GM12891 (cell line): ENCODE measurements at regions not wholly inside any gene's neighbourhood (a gene's known extent, or its start where the extent isn't known, plus 50 kb on each side); places are given as distances from the start of the nearest gene placed in this dataset.
A peak's percentile ranks its signal among the peaks of the same experiment; 100 is the strongest.
"Not testable (repeated sequence)": the region's sequence is repeated elsewhere in the genome, so short reads cannot be mapped to it uniquely, and the experiment has no call there.

Experiments used
- DNase-seq: peaks from one replicate; pipeline ENCODE4 v3.0.0; 2011; ENCODE audit warnings: low spot score; ENCODE audit not compliant: insufficient read length
- FAIRE-seq: peaks from 2 replicates; lab custom pipeline; 2011; peaks lifted over from hg19 to GRCh38; lab: Jason Lieb, UNC
- PAX5 ChIP-seq: IDR thresholded peaks from 2 replicates; pipeline ENCODE4 v1.6.1; 2011; ENCODE audit warnings: low read length, moderate library complexity, mild to moderate bottlenecking; ENCODE audit not compliant: insufficient read depth, severe bottlenecking
- POLR2A ChIP-seq: IDR thresholded peaks from 2 replicates; pipeline ENCODE4 v1.6.1; 2011; ENCODE audit warnings: low read depth, low read length, control low read depth
- POLR2AphosphoS5 ChIP-seq: IDR thresholded peaks from 2 replicates; pipeline ENCODE4 v1.6.1; 2011; ENCODE audit warnings: low read depth, low read length, control low read depth
- POU2F2 ChIP-seq: IDR thresholded peaks from 2 replicates; pipeline ENCODE4 v1.6.1; 2011; ENCODE audit warnings: low read depth, mild to moderate bottlenecking, control low read depth, low read length, moderate library complexity
- SPI1 ChIP-seq: IDR thresholded peaks from 2 replicates; pipeline ENCODE4 v1.6.1; 2011; ENCODE audit warnings: low read depth, low read length, control low read depth
- TAF1 ChIP-seq: IDR thresholded peaks from 2 replicates; pipeline ENCODE4 v1.6.1; 2011; ENCODE audit warnings: low read depth, low read length, control low read depth

GRCh38 chr2:183948861-183949260 lies 649.5 kb upstream of the ZNF804A start:
- no peak for TF ChIP-seq SPI1
- no peak for TF ChIP-seq POLR2A
- TF ChIP-seq POU2F2: no peak
- no peak for TF ChIP-seq TAF1
- TF ChIP-seq POLR2AphosphoS5: no peak
- no peak for TF ChIP-seq PAX5
- FAIRE-seq (no peak), DNase-seq (no peak)

DNA sequence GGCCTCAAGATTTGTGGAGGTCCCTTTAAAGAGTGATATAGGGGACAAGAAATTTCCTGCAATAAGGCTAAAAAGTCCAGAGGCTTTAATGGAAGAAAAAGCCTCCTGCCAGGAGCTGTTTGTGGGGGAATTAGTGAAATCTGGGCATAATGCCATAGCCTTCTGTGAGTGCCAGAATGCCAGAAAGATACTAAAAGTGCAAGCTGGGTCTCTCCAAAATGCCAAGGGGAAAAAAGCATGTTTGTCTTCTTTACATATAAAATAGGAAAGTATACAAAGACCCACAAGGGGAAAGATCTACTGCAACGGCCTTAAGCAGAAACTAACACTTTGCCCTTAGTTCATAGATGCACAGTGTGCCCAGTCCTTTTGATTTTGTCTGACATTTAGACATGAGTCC lies 647.7 kb upstream of the ZNF804A start:
- DNase-seq (no peak), FAIRE-seq (no peak)
- no peak for TF ChIP-seq POLR2AphosphoS5
- no peak for TF ChIP-seq POLR2A
- no peak for TF ChIP-seq SPI1
- TF ChIP-seq TAF1: no peak
- no peak for TF ChIP-seq POU2F2
- no peak for TF ChIP-seq PAX5

GRCh38 chr2:183951630-183952029 lies 646.7 kb upstream of the ZNF804A start:
- no peak for TF ChIP-seq POU2F2
- TF ChIP-seq SPI1: no peak
- no peak for TF ChIP-seq POLR2A
- TF ChIP-seq PAX5: no peak
- no peak for DNase-seq

GRCh38 chr2:183952741-183953140 lies 645.6 kb upstream of the ZNF804A start:
- no peak for TF ChIP-seq POLR2AphosphoS5
- TF ChIP-seq TAF1: no peak
- TF ChIP-seq PAX5: no peak
- TF ChIP-seq SPI1: no peak
- TF ChIP-seq POLR2A: no peak
- FAIRE-seq (no peak), DNase-seq (no peak)

More at GRCh38 chr2:183951630-183952029, 646.7 kb upstream of the ZNF804A start:
- FAIRE-seq: no peak

DNA sequence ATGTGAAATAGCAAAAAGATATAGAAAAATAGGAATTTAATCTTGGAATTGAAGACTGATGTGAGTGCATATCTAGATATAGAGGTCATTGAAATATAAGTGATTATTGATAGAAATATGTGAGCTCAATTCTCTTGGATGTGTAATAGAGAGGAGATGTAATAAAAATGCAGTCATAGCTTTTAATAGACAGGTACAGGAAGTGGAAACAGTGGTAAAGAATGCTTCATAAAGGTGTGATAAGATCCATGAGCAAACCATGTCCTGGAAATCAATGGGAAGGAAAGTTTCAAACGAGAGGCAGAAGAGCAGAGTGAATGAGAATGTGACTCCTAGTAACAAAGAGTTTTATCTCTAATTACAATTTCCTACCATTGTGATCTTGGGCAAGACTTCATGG lies 634.7 kb upstream of the ZNF804A start:
- FAIRE-seq (no peak), DNase-seq (no peak)
- TF ChIP-seq POU2F2: no peak
- no peak for TF ChIP-seq SPI1
- TF ChIP-seq PAX5: no peak

DNA sequence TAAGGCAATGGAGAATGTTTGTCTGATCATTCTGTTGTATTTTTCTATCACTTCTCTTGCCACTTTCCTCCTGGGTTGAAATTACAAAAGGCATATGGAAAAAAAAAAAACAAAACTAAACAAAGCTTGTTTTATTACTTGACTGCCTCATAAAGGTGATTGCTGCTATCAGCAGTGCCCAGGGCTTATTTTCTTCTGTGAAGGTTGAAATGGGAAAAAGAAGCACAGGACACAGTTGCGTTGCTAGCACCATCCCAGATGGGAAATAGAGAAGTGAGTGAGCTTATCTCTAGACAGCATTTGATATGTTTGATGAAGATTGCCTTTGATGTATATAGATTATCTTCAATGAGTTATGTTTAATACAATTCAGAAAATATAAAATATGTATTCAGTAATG lies 633.8 kb upstream of the ZNF804A start:
- no peak for TF ChIP-seq POLR2A
- no peak for TF ChIP-seq POLR2AphosphoS5
- TF ChIP-seq TAF1: no peak
- TF ChIP-seq PAX5: no peak
- no peak for TF ChIP-seq POU2F2
- TF ChIP-seq SPI1: no peak
- FAIRE-seq: no peak
- no peak for DNase-seq

DNA sequence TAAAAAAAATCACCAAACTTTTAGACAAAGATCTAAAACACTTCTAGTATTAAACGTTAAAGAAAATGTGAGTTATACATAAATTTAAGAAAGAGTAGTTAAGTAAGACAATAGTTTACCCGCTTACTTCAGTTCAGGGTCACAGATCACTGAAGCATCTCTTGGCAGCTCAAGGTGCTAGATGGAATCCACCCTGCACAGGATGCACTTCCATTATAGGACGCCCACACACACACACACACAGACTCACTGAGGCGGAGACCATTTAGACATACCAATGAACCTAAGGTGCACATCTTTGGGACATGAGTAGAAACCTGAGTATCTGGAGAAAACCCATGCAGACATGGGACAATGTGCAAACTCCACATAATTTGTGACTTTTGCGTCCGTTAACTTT lies 630.6 kb upstream of the ZNF804A start:
- FAIRE-seq (no peak), DNase-seq (no peak)
- TF ChIP-seq PAX5: no peak
- TF ChIP-seq POU2F2: no peak
- TF ChIP-seq POLR2AphosphoS5: no peak
- TF ChIP-seq POLR2A: no peak
- TF ChIP-seq SPI1: no peak
- no peak for TF ChIP-seq TAF1

- DNase-seq, FAIRE-seq: not testable (repeated sequence)
Observed at GRCh38 chr2:183975676-183976075, 622.7 kb upstream of the ZNF804A start.

DNA sequence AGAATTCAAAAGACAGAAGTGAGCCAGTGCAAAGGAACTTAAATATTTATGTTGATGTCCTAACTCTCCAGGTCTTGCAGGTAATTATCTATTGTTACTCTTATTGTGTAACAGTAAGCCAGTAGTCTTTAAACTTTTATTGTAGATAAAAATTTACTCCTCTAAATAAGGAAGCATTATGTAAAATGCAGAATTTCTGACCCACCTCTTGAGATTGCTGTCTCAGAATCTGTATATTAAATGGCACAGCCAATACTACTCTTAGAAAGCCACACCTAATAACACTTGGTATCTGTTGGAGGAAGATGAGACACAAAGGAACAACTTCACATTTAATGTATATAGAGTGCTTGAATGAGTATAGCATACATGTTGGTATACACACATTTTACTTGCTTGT lies 613.5 kb upstream of the ZNF804A start:
- TF ChIP-seq POLR2A (no peak), PAX5 (no peak), POU2F2 (no peak), POLR2AphosphoS5 (no peak), TAF1 (no peak)
- DNase-seq: no peak
- FAIRE-seq: no peak

- DNase-seq (no peak), FAIRE-seq (no peak)
- TF ChIP-seq TAF1 (no peak), SPI1 (no peak), POU2F2 (no peak), POLR2A (no peak), POLR2AphosphoS5 (no peak), PAX5 (no peak)
Observed at GRCh38 chr2:183991968-183992367, 606.4 kb upstream of the ZNF804A start.

DNA sequence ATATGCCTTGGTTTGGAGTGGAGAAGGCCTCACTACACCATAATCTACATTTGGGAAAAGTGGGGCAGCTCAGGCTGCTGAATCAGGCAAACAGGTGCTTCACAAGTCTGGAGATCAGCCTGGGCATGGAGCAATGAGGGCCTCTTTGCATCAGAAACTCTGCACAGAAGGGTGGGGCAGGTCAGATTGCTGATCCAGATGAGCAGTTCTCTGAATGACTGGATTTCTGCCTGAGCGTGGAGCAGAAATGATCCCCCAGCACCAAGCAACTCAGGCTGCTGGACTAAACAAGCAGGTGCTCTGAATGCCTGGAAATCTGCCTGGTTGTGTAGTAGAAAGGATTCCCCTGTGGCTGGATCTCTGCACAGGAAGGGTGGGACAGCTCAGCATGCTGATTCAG lies 605.3 kb upstream of the ZNF804A start:
- TF ChIP-seq SPI1 (no peak), POU2F2 (peak; percentile 69; the same call in 1 of the 2 replicates), POLR2AphosphoS5 (no peak), POLR2A (no peak), PAX5 (no peak), TAF1 (no peak)
- FAIRE-seq (peak; percentile 82), DNase-seq (no peak)
